ENCODE measurements at regions not wholly inside any gene's neighbourhood (a gene's known extent, or its start where the extent isn't known, plus 50 kb on each side); places are given as distances from the start of the nearest gene placed in this dataset.
A peak's percentile ranks its signal among the peaks of the same experiment; 100 is the strongest.

DNA sequence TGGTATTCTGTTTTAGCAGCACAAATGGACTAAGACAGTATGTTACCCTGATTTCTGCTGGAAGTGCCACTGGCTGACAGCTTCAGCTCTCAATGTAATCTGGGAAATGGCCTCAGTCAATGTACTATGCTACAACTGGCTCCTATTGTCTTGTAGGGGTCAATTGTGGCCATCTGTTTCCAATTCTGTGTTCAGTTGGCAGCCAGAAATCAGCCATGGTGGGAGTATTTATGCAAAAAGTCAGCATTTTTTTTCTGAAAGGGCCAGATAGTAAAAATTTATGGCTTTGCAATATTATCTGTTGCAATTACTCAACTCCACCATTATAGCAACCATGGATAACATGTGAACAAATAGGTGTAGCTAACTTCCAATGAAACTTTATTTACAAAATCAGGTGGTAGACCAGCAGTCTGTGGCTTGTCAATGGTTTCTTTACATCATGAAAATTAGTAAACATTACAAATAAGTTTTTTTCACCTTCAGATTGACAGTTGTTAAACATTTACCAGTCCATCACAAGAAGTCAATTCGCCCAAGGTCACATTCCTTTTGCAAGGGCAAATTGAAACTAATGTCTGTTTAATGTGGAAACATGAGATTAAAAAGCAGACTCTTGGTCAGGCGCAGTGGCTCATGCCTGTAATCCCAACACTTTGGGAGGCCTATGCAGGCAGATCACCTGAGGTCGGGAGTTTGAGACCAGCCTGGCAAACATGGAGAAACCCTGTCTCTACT, 58.3 kb upstream of the TSHZ2 start (continued):
- TF ChIP-seq HDAC1 (CRISPR knock-in tag; IDR thresholded peaks at IDR 0.05), result peak; percentile 69
- TF ChIP-seq, protein P1, sequence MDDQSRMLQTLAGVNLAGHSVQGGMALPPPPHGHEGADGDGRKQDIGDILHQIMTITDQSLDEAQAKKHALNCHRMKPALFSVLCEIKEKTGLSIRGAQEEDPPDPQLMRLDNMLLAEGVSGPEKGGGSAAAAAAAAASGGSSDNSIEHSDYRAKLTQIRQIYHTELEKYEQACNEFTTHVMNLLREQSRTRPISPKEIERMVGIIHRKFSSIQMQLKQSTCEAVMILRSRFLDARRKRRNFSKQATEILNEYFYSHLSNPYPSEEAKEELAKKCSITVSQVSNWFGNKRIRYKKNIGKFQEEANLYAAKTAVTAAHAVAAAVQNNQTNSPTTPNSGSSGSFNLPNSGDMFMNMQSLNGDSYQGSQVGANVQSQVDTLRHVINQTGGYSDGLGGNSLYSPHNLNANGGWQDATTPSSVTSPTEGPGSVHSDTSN (CRISPR knock-in tag; IDR thresholded peaks at IDR 0.05; ENCODE audit: borderline replicate concordance), result no peak
- TF ChIP-seq ZSCAN29 (CRISPR knock-in tag; conservative IDR thresholded peaks at IDR 0.05), result 0 out of 2 replicates have a peak, but pooled peaks have one; percentile 22
- peak; percentile 49; the same call in 1 of the 2 replicates for TF ChIP-seq ZNF12 (CRISPR knock-in tag; IDR thresholded peaks at IDR 0.05)
- TF ChIP-seq CHD4 (IDR thresholded peaks at IDR 0.05; ENCODE audit: borderline replicate concordance, low read length), result no peak
- TF ChIP-seq ZFY (CRISPR knock-in tag; IDR thresholded peaks at IDR 0.05), result no peak
- TF ChIP-seq, protein P2, sequence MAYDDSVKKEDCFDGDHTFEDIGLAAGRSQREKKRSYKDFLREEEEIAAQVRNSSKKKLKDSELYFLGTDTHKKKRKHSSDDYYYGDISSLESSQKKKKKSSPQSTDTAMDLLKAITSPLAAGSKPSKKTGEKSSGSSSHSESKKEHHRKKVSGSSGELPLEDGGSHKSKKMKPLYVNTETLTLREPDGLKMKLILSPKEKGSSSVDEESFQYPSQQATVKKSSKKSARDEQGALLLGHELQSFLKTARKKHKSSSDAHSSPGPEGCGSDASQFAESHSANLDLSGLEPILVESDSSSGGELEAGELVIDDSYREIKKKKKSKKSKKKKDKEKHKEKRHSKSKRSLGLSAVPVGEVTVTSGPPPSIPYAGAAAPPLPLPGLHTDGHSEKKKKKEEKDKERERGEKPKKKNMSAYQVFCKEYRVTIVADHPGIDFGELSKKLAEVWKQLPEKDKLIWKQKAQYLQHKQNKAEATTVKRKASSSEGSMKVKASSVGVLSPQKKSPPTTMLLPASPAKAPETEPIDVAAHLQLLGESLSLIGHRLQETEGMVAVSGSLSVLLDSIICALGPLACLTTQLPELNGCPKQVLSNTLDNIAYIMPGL (CRISPR knock-in tag; IDR thresholded peaks at IDR 0.05; ENCODE audit: borderline replicate concordance in 1 of 2, low read depth in 1 of 2), result no peak
- no peak for TF ChIP-seq ZNF557 (CRISPR knock-in tag; IDR thresholded peaks at IDR 0.05)
- TF ChIP-seq NR2F2 (IDR thresholded peaks at IDR 0.05; ENCODE audit: borderline replicate concordance, low read depth), result peak; percentile 64; the same call in 1 of the 2 replicates
- TF ChIP-seq, protein P3, sequence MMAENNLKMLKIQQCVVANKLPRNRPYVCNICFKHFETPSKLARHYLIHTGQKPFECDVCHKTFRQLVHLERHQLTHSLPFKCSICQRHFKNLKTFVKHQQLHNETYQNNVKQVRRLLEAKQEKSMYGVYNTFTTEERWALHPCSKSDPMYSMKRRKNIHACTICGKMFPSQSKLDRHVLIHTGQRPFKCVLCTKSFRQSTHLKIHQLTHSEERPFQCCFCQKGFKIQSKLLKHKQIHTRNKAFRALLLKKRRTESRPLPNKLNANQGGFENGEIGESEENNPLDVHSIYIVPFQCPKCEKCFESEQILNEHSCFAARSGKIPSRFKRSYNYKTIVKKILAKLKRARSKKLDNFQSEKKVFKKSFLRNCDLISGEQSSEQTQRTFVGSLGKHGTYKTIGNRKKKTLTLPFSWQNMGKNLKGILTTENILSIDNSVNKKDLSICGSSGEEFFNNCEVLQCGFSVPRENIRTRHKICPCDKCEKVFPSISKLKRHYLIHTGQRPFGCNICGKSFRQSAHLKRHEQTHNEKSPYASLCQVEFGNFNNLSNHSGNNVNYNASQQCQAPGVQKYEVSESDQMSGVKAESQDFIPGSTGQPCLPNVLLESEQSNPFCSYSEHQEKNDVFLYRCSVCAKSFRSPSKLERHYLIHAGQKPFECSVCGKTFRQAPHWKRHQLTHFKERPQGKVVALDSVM (CRISPR knock-in tag; IDR thresholded peaks at IDR 0.05), result no peak
- TF ChIP-seq GATAD2A (CRISPR knock-in tag; IDR thresholded peaks at IDR 0.05), result peak; percentile 89
- no peak for TF ChIP-seq ATF7 (IDR thresholded peaks at IDR 0.05)
- TF ChIP-seq ATF7 (CRISPR knock-in tag; IDR thresholded peaks at IDR 0.05), result no peak
- TF ChIP-seq ZNF101 (CRISPR knock-in tag; IDR thresholded peaks at IDR 0.05; ENCODE audit: borderline replicate concordance, low read depth), result no peak
- TF ChIP-seq GFI1 (CRISPR knock-in tag; IDR thresholded peaks at IDR 0.05; ENCODE audit: borderline replicate concordance), result no peak
- TF ChIP-seq, protein P4, sequence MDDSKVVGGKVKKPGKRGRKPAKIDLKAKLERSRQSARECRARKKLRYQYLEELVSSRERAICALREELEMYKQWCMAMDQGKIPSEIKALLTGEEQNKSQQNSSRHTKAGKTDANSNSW (CRISPR knock-in tag; IDR thresholded peaks at IDR 0.05; ENCODE audit: borderline replicate concordance), result no peak
- no peak for TF ChIP-seq NR1H2 (CRISPR knock-in tag; IDR thresholded peaks at IDR 0.05; ENCODE audit: borderline replicate concordance, low read depth)
- peak; percentile 88 for TF ChIP-seq ZNF644 (CRISPR knock-in tag; IDR thresholded peaks at IDR 0.05; ENCODE audit: low read depth)
- TF ChIP-seq ELF3 (CRISPR knock-in tag; IDR thresholded peaks at IDR 0.05), result no peak; the same call in 1 of the 2 replicates
- TF ChIP-seq ZNF225 (CRISPR knock-in tag; IDR thresholded peaks at IDR 0.05), result no peak
